ENCODE measurements at regions not wholly inside any gene's neighbourhood (a gene's known extent, or its start where the extent isn't known, plus 50 kb on each side); places are given as distances from the start of the nearest gene placed in this dataset.
"Not testable (repeated sequence)": the region's sequence is repeated elsewhere in the genome, so short reads cannot be mapped to it uniquely, and the experiment has no call there.

GRCh38 chr1:221998186-221998612, 256.3 kb upstream of the DUSP10 start:
- Histone ChIP-seq H3K27me3 (no peaks in the 10 kb centered on the region), H3K27ac (no peak overlapping the region), H3K9me3 (no peaks in the 10 kb centered on the region), H3K4me3 (ENCODE audit: low read depth in 1 of 2, low read length in 1 of 2) (no peak overlapping the region), H3K36me3 (no peaks in the 10 kb centered on the region), H3K4me1 (ENCODE audit: control insufficient read depth in 1 of 2, insufficient read depth in 1 of 2, low read depth in 1 of 2, low read length in 1 of 2) (no peaks in the 10 kb centered on the region)
- TF ChIP-seq CTCF (IDR thresholded peaks at IDR 0.05), result no peak

GRCh38 chr1:221997012-221997411, 255.1 kb upstream of the DUSP10 start:
- H3K36me3 ChIP-seq; H3K4me3 ChIP-seq (ENCODE audit: low read depth in 1 of 2, low read length in 1 of 2); H3K27ac ChIP-seq; H3K27me3 ChIP-seq; H3K4me1 ChIP-seq (ENCODE audit: control insufficient read depth in 1 of 2, insufficient read depth in 1 of 2, low read depth in 1 of 2, low read length in 1 of 2); H3K9me3 ChIP-seq: not testable (repeated sequence)

GRCh38 chr1:221994939-221995338, 253.1 kb upstream of the DUSP10 start:
- TF ChIP-seq CTCF (IDR thresholded peaks at IDR 0.05), result no peak
- Histone ChIP-seq H3K36me3 (no peaks in the 10 kb centered on the region), H3K4me3 (ENCODE audit: low read depth in 1 of 2, low read length in 1 of 2) (no peak overlapping the region), H3K4me1 (ENCODE audit: control insufficient read depth in 1 of 2, insufficient read depth in 1 of 2, low read depth in 1 of 2, low read length in 1 of 2) (no peaks in the 10 kb centered on the region), H3K27me3 (no peaks in the 10 kb centered on the region), H3K9me3 (no peaks in the 10 kb centered on the region), H3K27ac (no peak overlapping the region)

- H3K36me3 ChIP-seq, result no peaks in the 10 kb centered on the region
- no peak overlapping the region for H3K27ac ChIP-seq
- H3K4me3 ChIP-seq (ENCODE audit: low read depth in 1 of 2, low read length in 1 of 2), result no peak overlapping the region
- H3K9me3 ChIP-seq, result no peaks in the 10 kb centered on the region
- H3K27me3 ChIP-seq, result no peaks in the 10 kb centered on the region
- no peaks in the 10 kb centered on the region for H3K4me1 ChIP-seq (ENCODE audit: control insufficient read depth in 1 of 2, insufficient read depth in 1 of 2, low read depth in 1 of 2, low read length in 1 of 2)
- no peak for TF ChIP-seq CTCF (IDR thresholded peaks at IDR 0.05)
These were observed 252.4 kb upstream of the DUSP10 start for GRCh38 chr1:221994274-221994698.

GRCh38 chr1:221993444-221993948, 251.6 kb upstream of the DUSP10 start:
- no peak for TF ChIP-seq CTCF (IDR thresholded peaks at IDR 0.05)
- Histone ChIP-seq H3K27ac (no peak overlapping the region), H3K36me3 (no peaks in the 10 kb centered on the region), H3K4me3 (ENCODE audit: low read depth in 1 of 2, low read length in 1 of 2) (no peak overlapping the region), H3K4me1 (ENCODE audit: control insufficient read depth in 1 of 2, insufficient read depth in 1 of 2, low read depth in 1 of 2, low read length in 1 of 2) (no peaks in the 10 kb centered on the region), H3K9me3 (no peaks in the 10 kb centered on the region), H3K27me3 (no peaks in the 10 kb centered on the region)

GRCh38 chr1:221992427-221992826, 250.5 kb upstream of the DUSP10 start:
- H3K27ac ChIP-seq, result no peak overlapping the region
- H3K36me3 ChIP-seq, result no peaks in the 10 kb centered on the region
- no peaks in the 10 kb centered on the region for H3K27me3 ChIP-seq
- no peak overlapping the region for H3K4me3 ChIP-seq (ENCODE audit: low read depth in 1 of 2, low read length in 1 of 2)
- no peaks in the 10 kb centered on the region for H3K4me1 ChIP-seq (ENCODE audit: control insufficient read depth in 1 of 2, insufficient read depth in 1 of 2, low read depth in 1 of 2, low read length in 1 of 2)
- no peak for TF ChIP-seq CTCF (IDR thresholded peaks at IDR 0.05)
- no peaks in the 10 kb centered on the region for H3K9me3 ChIP-seq

All from neutrophil (primary cell).